NOMO-1 (cell line): ENCODE measurements at regions not wholly inside any gene's neighbourhood (a gene's known extent, or its start where the extent isn't known, plus 50 kb on each side); places are given as distances from the start of the nearest gene placed in this dataset.

Source experiments
- DNase-seq, 2 experiments: peaks; one replicate each; lab custom pipeline; 2025; ENCODE audit not compliant: unreplicated experiment in 2 of 2; lab: John Stamatoyannopoulos, UW

- no peak for DNase-seq
Observed at GRCh38 chr14:36035675-36036074, 140.8 kb downstream of the PTCSC3 start.

GRCh38 chr14:36028665-36029064 is 147.9 kb downstream of the PTCSC3 start:
- no peak for DNase-seq

GRCh38 chr14:36028218-36028617 is 148.3 kb downstream of the PTCSC3 start:
- DNase-seq, result no peak

DNA sequence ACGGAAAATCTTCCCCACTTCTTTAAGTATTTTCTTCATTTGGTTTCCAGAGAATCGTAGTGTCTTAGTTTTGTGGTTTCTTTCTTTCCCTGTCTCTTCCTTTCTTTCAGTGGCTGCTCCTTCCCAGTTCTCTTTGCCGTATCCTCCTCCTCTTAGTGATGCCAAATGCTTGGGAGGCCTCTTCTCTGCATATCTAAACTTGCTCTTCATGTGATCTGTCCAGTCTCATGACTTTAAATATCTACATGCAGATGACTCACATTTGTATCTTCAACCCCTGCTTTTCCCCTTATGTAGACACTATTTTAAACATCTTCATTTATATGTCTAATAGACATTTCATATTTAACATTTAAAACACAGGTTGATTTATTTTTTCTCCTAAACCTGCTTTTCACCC is 149.2 kb downstream of the PTCSC3 start:
- DNase-seq, result no peak

DNA sequence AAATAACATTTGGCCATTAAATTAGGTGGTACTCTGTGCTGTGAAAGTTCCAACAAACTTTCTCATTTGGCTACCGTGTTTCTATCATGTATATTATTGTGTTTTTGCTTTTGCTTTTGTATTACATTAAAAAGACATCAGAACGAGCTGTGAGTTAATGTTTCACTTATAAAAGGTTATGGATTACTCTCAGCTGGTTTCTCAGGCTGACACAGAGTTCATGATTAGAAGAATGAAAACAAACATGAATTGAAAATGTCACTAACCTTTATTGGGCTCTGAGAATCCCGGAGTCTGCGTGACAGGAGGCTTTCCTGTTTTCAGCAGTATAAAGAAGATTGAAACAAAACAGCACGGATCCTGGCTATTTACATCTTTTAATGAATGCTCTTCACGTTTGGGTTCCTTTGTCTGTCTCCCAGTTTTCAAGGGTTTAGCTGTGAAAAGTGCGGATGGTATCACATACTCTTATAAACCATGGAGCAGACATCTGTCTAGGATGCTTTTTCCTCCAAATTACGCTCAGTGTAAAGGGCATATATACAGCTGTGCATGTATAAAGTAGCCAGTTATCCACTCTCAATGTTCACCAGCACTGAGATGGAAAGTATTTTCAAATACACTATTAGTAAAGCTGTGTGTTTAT is 153.6 kb downstream of the PTCSC3 start:
- DNase-seq, result no peak

- no peak for DNase-seq
Observed at GRCh38 chr14:36021591-36022320, 154.8 kb downstream of the PTCSC3 start.

DNA sequence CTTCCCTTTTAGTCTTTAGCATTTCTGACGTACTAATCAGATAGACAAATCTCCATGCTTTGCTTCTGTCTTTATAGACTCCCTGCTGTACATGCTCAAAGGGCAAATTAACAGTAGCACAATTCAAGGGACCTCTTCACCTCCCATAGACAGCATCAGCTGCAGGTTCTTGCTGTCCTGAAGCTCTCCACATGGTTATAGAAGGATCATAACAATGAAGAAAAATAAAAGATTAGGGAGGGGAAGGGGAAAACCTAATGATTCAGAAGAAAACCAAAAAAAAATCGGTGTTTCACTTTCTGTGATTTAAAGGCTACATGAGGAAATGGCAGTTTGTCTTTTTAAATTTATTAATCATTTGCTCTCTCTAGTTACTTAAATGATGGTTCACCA is 155.5 kb downstream of the PTCSC3 start:
- DNase-seq, result no peak

DNA sequence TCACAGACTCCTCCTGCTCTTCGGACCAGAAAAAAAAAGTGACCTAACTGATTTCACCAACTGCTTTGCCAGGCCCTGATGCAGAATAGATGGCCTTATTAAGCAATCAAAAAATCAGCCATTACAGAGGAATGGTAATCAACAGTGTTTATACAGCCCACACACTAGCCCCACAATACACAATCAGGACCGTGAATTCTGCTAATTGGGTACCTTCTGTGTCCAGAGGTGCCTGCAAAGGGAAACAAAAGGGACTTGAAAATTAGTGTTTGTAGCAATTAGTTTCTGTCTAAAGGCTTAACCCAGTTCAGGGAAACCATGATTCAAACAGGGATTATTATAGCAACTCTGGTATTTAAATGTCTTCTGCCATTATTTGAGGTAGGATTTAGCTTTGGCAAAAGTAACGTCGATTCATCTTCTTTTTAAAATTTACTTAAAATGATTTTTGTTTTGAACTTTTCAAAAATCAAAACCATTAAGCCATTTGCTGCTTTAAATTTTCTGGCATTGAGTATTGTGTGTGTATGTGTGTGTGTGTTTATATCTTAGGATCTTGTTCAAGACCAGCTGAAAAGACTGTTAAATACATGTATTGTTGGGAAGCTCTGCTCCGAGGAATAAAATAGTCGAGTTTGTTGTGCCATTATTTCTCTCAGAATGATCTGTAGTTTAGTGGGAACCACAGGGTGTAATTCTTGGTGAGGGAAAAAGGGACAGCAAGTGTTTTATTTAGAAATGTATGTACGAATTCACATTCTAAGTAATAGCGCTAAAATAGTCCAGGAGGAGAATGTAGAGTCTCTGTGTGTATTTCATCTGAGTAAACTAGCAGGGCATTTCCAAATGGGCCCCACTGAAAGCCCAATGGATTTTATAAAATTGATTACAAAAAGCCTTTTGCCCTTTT is 156.1 kb downstream of the PTCSC3 start:
- DNase-seq, result no peak

DNA sequence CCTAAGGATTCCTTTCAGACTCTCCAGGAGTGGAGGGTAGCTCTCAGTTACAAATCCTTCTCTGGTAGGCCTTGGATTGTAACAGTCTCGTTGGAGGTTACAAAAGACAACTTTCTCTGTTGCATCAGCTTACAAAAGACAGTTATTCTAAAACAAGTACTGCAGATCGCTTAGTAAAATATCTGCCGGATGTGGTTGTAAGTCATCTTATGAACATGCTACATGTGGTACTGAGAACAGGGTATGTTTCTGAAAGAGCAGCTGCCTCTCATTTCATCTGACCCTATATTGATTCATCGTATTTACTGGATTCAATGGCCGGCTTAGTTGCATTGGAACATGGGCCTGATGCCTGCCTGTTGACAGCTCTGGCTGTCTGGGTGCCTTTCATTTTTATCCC is 157.4 kb downstream of the PTCSC3 start:
- no peak for DNase-seq

DNA sequence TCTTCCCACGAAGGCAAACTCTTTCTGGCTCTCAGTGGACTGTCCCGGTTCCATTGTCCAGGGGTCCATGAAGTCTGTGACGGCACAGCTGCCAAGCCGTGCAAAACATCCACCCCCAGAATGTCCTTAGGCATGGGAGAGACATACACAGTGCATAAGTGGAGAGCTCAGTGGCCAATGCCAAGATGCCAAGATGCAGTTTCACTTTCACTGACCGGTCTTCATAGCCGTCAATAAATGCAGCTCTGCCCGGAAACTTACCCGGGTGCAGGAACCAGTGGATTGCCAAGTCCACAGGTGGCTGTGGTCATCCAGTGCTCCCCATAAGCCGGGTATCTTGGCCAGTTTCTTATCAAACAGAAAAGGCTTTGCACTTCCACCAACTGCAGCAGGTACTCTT is 162.3 kb downstream of the PTCSC3 start:
- no peak for DNase-seq

DNA sequence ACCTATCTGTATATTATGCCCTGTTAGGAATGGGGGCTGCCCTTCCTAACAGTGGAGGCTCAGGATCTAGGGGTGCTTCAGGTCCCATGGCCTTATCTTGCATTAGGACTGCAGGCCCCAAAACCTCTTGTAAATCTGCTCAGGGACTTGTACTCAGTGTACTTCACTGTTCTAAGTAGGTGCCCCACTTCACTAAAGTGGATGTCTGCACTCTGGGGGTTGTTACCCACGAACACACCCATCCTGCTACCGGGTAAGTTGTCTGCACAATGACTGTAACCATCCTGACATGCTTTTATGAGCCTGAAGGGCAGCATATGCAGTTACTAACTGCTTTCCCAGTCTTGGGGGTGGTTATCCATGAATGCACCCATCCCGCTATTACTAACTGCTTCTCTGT is 163.0 kb downstream of the PTCSC3 start:
- DNase-seq, result no peak

GRCh38 chr14:36012621-36013020 is 163.9 kb downstream of the PTCSC3 start:
- no peak for DNase-seq

- DNase-seq, result no peak
Observed at GRCh38 chr14:36009643-36010042, 166.9 kb downstream of the PTCSC3 start.

- no peak for DNase-seq
Observed at GRCh38 chr14:36006623-36007022, 169.9 kb downstream of the PTCSC3 start.

- no peak for DNase-seq
Observed at GRCh38 chr14:36005670-36006069, 170.9 kb downstream of the PTCSC3 start.

GRCh38 chr14:36001936-36002335 is 174.6 kb downstream of the PTCSC3 start:
- no peak for DNase-seq

GRCh38 chr14:35999294-35999693 is 173.2 kb downstream of the BRMS1L start:
- no peak for DNase-seq

DNA sequence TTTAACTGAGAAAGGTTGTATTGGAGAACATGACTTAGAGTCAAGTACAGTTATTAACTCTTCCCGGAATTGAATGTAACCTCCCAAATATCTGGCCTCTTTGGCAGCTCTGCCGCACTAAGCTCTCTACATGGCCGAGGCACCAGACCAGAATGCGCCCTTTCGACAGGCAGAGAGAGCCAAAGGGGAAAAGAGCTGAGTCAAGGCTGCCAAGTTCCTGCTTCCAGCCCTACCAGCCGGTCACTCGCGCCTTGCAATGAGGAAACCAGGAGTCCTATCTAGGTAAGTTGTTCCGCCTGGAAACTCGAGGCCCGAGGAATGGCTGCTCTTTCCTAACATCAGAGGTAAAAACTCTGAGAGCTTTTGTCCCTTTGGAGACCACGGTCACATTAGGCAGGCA is 172.2 kb downstream of the BRMS1L start:
- DNase-seq, result no peak

- DNase-seq, result no peak
Observed at GRCh38 chr14:35993684-35993960, 167.5 kb downstream of the BRMS1L start.

GRCh38 chr14:35992816-35993683 is 166.9 kb downstream of the BRMS1L start:
- DNase-seq, result no peak

DNA sequence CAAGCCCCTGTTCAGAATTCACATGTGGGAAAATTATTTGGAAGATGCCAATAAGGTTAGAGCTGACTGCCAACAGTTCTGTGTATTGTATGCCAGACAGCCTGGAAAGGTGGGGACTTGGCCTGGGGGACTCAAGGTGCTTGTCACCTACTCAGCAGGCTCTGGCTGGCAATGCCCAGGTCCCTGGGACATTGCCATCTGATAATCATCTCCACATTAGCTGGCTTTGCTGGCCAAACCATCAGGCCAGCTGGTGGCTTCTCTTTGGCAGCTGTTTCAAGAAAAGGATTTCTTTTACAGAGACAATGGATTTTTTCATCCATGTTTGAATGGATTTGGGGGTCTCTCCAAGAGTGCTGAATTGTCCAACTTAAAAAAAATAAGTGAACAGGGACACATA is 165.2 kb downstream of the BRMS1L start:
- DNase-seq, result no peak
